HepG2 (cell line): ENCODE measurements at regions not wholly inside any gene's neighbourhood (a gene's known extent, or its start where the extent isn't known, plus 50 kb on each side); places are given as distances from the start of the nearest gene placed in this dataset.
A peak's percentile ranks its signal among the peaks of the same experiment; 100 is the strongest.

Source experiments
- AHR ChIP-seq: IDR thresholded peaks from 2 replicates; pipeline ENCODE4 v1.6.1; 2018; ENCODE audit warnings: missing genetic modification reagents, missing compliant biosample characterization
- ATF1 ChIP-seq: IDR thresholded peaks from 2 replicates; pipeline ENCODE4 v1.6.1; 2016; ENCODE audit warnings: mild to moderate bottlenecking, control low read depth
- CREB1 ChIP-seq, 2 experiments: fragments of 450-650 bp in 1 of 2; IDR thresholded peaks; 2 replicates each; pipeline ENCODE4 v1.6.1; 2016 to 2017; ENCODE audit warnings: control low read depth in 1 of 2, mild to moderate bottlenecking in 1 of 2, missing compliant biosample characterization in 1 of 2, missing genetic modification characterization in 1 of 2
- ERF ChIP-seq: IDR thresholded peaks from 2 replicates; pipeline ENCODE4 v1.6.1; 2018; ENCODE audit warnings: missing biosample characterization, missing genetic modification reagents
- HHEX ChIP-seq: IDR thresholded peaks from 2 replicates; pipeline ENCODE4 v1.6.1; 2016; ENCODE audit warnings: control low read depth
- HOXA5 ChIP-seq: sonication (generic); formaldehyde crosslinking; IDR thresholded peaks from 2 replicates; pipeline ENCODE4 v1.4.0; 2020; ENCODE audit warnings: missing genetic modification reagents
- MIXL1 ChIP-seq: IDR thresholded peaks from 2 replicates; pipeline ENCODE4 v1.6.1; 2016
- NR2F2 ChIP-seq: IDR thresholded peaks from 2 replicates; pipeline ENCODE4 v1.6.1; 2012; ENCODE audit warnings: low read depth, inconsistent platforms, borderline replicate concordance
- PAXIP1 ChIP-seq: sonication (generic); formaldehyde crosslinking; conservative IDR thresholded peaks from 2 replicates; pipeline ENCODE4 v1.4.0; 2020; ENCODE audit warnings: mild to moderate bottlenecking, missing genetic modification reagents, moderate library complexity
- RNF219 ChIP-seq: sonication (generic); formaldehyde crosslinking; IDR thresholded peaks from 2 replicates; pipeline ENCODE4 v1.5.0; 2020; ENCODE audit warnings: mild to moderate bottlenecking, missing genetic modification reagents
- SOX13 ChIP-seq, 3 experiments: fragments of 450-650 bp in 1 of 3; sonication (generic) in 1 of 3; formaldehyde crosslinking in 1 of 3; IDR thresholded peaks in 2 of 3; conservative IDR thresholded peaks in 1 of 3; 2 replicates each; pipeline versions ENCODE4 v1.5.0 to v1.6.1; 2016 to 2020; ENCODE audit warnings: antibody characterized with exemption in 1 of 3, mild to moderate bottlenecking in 1 of 3, missing compliant biosample characterization in 1 of 3, missing genetic modification reagents in 1 of 3, moderate library complexity in 1 of 3
- ZKSCAN1 ChIP-seq: fragments of 150-350 bp; IDR thresholded peaks from 2 replicates; pipeline ENCODE4 v1.6.1; 2014; ENCODE audit warnings: low read length
- ZNF138 ChIP-seq: sonication (generic); formaldehyde crosslinking; IDR thresholded peaks from 2 replicates; pipeline ENCODE4 v1.5.0; 2020; ENCODE audit warnings: mild to moderate bottlenecking, low read depth, missing genetic modification reagents
- ZNF337 ChIP-seq: sonication (generic); formaldehyde crosslinking; IDR thresholded peaks from 2 replicates; pipeline ENCODE4 v1.5.1; 2020; ENCODE audit warnings: missing genetic modification reagents, low read depth, mild to moderate bottlenecking, borderline replicate concordance
- ZNF414 ChIP-seq: sonication (generic); formaldehyde crosslinking; IDR thresholded peaks from 2 replicates; pipeline ENCODE4 v1.5.0; 2020; ENCODE audit warnings: missing genetic modification reagents
- ZNF441 ChIP-seq: sonication (generic); formaldehyde crosslinking; IDR thresholded peaks from 2 replicates; pipeline ENCODE4 v1.7.0; 2021; ENCODE audit warnings: missing genetic modification reagents, borderline replicate concordance
- ZNF558 ChIP-seq: sonication (generic); formaldehyde crosslinking; IDR thresholded peaks from 2 replicates; pipeline ENCODE4 v1.9.0; 2022; ENCODE audit warnings: mild to moderate bottlenecking, missing genetic modification reagents, borderline replicate concordance
- TF ChIP-seq, protein P1 (sequence below): sonication (generic); formaldehyde crosslinking; IDR thresholded peaks from 2 replicates; pipeline ENCODE4 v1.5.1; 2020; ENCODE audit warnings: mild to moderate bottlenecking, missing genetic modification reagents, borderline replicate concordance

- TF ChIP-seq, protein P1, sequence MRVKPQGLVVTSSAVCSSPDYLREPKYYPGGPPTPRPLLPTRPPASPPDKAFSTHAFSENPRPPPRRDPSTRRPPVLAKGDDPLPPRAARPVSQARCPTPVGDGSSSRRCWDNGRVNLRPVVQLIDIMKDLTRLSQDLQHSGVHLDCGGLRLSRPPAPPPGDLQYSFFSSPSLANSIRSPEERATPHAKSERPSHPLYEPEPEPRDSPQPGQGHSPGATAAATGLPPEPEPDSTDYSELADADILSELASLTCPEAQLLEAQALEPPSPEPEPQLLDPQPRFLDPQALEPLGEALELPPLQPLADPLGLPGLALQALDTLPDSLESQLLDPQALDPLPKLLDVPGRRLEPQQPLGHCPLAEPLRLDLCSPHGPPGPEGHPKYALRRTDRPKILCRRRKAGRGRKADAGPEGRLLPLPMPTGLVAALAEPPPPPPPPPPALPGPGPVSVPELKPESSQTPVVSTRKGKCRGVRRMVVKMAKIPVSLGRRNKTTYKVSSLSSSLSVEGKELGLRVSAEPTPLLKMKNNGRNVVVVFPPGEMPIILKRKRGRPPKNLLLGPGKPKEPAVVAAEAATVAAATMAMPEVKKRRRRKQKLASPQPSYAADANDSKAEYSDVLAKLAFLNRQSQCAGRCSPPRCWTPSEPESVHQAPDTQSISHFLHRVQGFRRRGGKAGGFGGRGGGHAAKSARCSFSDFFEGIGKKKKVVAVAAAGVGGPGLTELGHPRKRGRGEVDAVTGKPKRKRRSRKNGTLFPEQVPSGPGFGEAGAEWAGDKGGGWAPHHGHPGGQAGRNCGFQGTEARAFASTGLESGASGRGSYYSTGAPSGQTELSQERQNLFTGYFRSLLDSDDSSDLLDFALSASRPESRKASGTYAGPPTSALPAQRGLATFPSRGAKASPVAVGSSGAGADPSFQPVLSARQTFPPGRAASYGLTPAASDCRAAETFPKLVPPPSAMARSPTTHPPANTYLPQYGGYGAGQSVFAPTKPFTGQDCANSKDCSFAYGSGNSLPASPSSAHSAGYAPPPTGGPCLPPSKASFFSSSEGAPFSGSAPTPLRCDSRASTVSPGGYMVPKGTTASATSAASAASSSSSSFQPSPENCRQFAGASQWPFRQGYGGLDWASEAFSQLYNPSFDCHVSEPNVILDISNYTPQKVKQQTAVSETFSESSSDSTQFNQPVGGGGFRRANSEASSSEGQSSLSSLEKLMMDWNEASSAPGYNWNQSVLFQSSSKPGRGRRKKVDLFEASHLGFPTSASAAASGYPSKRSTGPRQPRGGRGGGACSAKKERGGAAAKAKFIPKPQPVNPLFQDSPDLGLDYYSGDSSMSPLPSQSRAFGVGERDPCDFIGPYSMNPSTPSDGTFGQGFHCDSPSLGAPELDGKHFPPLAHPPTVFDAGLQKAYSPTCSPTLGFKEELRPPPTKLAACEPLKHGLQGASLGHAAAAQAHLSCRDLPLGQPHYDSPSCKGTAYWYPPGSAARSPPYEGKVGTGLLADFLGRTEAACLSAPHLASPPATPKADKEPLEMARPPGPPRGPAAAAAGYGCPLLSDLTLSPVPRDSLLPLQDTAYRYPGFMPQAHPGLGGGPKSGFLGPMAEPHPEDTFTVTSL (CRISPR knock-in tag): peak; percentile 94; the same call in 1 of the 2 replicates
- TF ChIP-seq ZNF414 (CRISPR knock-in tag) (0 out of 2 replicates have a peak, but pooled peaks have one; percentile 34), ZKSCAN1 (peak; percentile 94), ATF1 (0 out of 2 replicates have a peak, but pooled peaks have one; percentile 27), RNF219 (no peak), MIXL1 (CRISPR knock-in tag) (peak; percentile 84), AHR (CRISPR knock-in tag) (no peak), HOXA5 (no peak), ERF (CRISPR knock-in tag) (no peak), SOX13 (IDR thresholded peaks at IDR 0.05) (no peak), SOX13 (CRISPR knock-in tag; conservative IDR thresholded peaks at IDR 0.05 in 1 of 2, IDR thresholded peaks at IDR 0.05 in 1 of 2) (peak in 1 of 2 experiments; percentile 26; a peak in 1 of 4 replicates), ZNF558 (CRISPR knock-in tag) (no peak), CREB1 (IDR thresholded peaks at IDR 0.05) (no peak), CREB1 (CRISPR knock-in tag; IDR thresholded peaks at IDR 0.05) (peak; percentile 47; the same call in 1 of the 2 replicates), ZNF337 (no peak), NR2F2 (no peak), HHEX (CRISPR knock-in tag) (no peak), ZNF441 (CRISPR knock-in tag) (no peak), PAXIP1 (CRISPR knock-in tag) (peak; percentile 84), ZNF138 (CRISPR knock-in tag) (no peak)
Observed at GRCh38 chr14:28152453-28153044, 614.0 kb upstream of the FOXG1 start (continued).
